Suprapubic skin (tissue), 4 donors: ENCODE measurements at regions not wholly inside any gene's neighbourhood (a gene's known extent, or its start where the extent isn't known, plus 50 kb on each side); places are given as distances from the start of the nearest gene placed in this dataset.
A peak's percentile ranks its signal among the peaks of the same experiment; 100 is the strongest.

Experiments
- DNase-seq, 2 donors: peaks; one replicate each; pipeline ENCODE4 v3.0.0-alpha.2; 2019; ENCODE audit warnings: low spot score in 2 of 2
- H3K27ac ChIP-seq: fragments of 200-600 bp; sonication (generic); one replicate; pipeline ENCODE4 v1.5.1; 2019
- H3K27me3 ChIP-seq: fragments of 200-600 bp; sonication (generic); one replicate; pipeline ENCODE4 v1.5.1; 2019
- H3K36me3 ChIP-seq: fragments of 200-600 bp; sonication (generic); one replicate; pipeline ENCODE4 v1.5.1; 2019
- H3K4me1 ChIP-seq: fragments of 200-600 bp; sonication (generic); one replicate; pipeline ENCODE4 v1.5.1; 2019
- H3K4me3 ChIP-seq: fragments of 200-600 bp; sonication (generic); one replicate; pipeline ENCODE4 v1.5.1; 2019; ENCODE audit warnings: mild to moderate bottlenecking
- H3K9me3 ChIP-seq: fragments of 200-600 bp; sonication (generic); one replicate; pipeline ENCODE4 v1.5.1; 2019
- CTCF ChIP-seq, 2 donors: fragments of 200-600 bp in 1 of 2; fragments of 450-650 bp in 1 of 2; sonication (generic) in 1 of 2; IDR thresholded peaks; one replicate each; pipeline ENCODE4 v1.5.1; 2016 to 2019; ENCODE audit warnings: antibody characterized with exemption in 2 of 2, mild to moderate bottlenecking in 1 of 2, moderate library complexity in 1 of 2
- EP300 ChIP-seq: sonication (generic); formaldehyde crosslinking; IDR thresholded peaks from one replicate; pipeline ENCODE4 v1.6.1; 2017; ENCODE audit warnings: antibody characterized with exemption
- POLR2A ChIP-seq, 2 donors: fragments of 450-650 bp; IDR thresholded peaks; one replicate each; pipeline ENCODE4 v1.6.1; 2017; ENCODE audit warnings: antibody characterized with exemption in 2 of 2, mild to moderate bottlenecking in 2 of 2, moderate library complexity in 2 of 2
- POLR2AphosphoS5 ChIP-seq, 3 donors: sonication (generic); formaldehyde crosslinking; IDR thresholded peaks; one replicate each; pipeline ENCODE4 v1.6.1; 2017; ENCODE audit warnings: antibody characterized with exemption in 3 of 3
- WGBS: methylation state at CpG from one replicate; pipeline ENCODE4 v1.1.5; 2018; 5-methylcytosine and 5-hydroxymethylcytosine counted together

GRCh38 chr6:69601132-69601531 is 195.7 kb downstream of the LMBRD1 start:
- Histone ChIP-seq H3K4me3 (no peak overlapping the region), H3K4me1 (no peaks in the 10 kb centered on the region), H3K36me3 (no peaks in the 10 kb centered on the region), H3K9me3 (no peaks in the 10 kb centered on the region), H3K27me3 (no peaks in the 10 kb centered on the region), H3K27ac (peak overlapping the region; percentile 4)
- no peak for TF ChIP-seq POLR2AphosphoS5 (IDR thresholded peaks at IDR 0.05)
- TF ChIP-seq CTCF (IDR thresholded peaks at IDR 0.05): no peak
- no peak for TF ChIP-seq POLR2A (IDR thresholded peaks at IDR 0.05)
- TF ChIP-seq EP300: no peak
- no peak for DNase-seq
- 27% methylated on average over 10 of the region's 10 CpGs for WGBS

GRCh38 chr6:69594405-69594804 is 202.4 kb downstream of the LMBRD1 start:
- WGBS: 96% methylated on average over 1 of the region's 1 CpG
- no peak overlapping the region for H3K27ac ChIP-seq
- no peaks in the 10 kb centered on the region for H3K36me3 ChIP-seq
- H3K9me3 ChIP-seq: no peaks in the 10 kb centered on the region
- no peaks in the 10 kb centered on the region for H3K27me3 ChIP-seq
- H3K4me1 ChIP-seq: no peaks in the 10 kb centered on the region
- no peak for DNase-seq
- H3K4me3 ChIP-seq: no peak overlapping the region
- TF ChIP-seq POLR2A (IDR thresholded peaks at IDR 0.05): no peak
- no peak for TF ChIP-seq CTCF (IDR thresholded peaks at IDR 0.05)
- TF ChIP-seq EP300: no peak
- no peak for TF ChIP-seq POLR2AphosphoS5 (IDR thresholded peaks at IDR 0.05)

GRCh38 chr6:69593706-69594105 is 203.1 kb downstream of the LMBRD1 start:
- H3K9me3 ChIP-seq: no peaks in the 10 kb centered on the region
- TF ChIP-seq POLR2AphosphoS5 (IDR thresholded peaks at IDR 0.05) (no peak), CTCF (IDR thresholded peaks at IDR 0.05) (no peak), POLR2A (IDR thresholded peaks at IDR 0.05) (no peak), EP300 (no peak)
- WGBS: 89% methylated on average over 4 of the region's 4 CpGs
- H3K27me3 ChIP-seq: no peaks in the 10 kb centered on the region
- no peak overlapping the region for H3K4me3 ChIP-seq
- no peak overlapping the region for H3K27ac ChIP-seq
- no peaks in the 10 kb centered on the region for H3K36me3 ChIP-seq
- H3K4me1 ChIP-seq: no peaks in the 10 kb centered on the region
- no peak for DNase-seq

GRCh38 chr6:69589626-69590025 is 207.2 kb downstream of the LMBRD1 start:
- TF ChIP-seq POLR2A (IDR thresholded peaks at IDR 0.05) (no peak), POLR2AphosphoS5 (IDR thresholded peaks at IDR 0.05) (no peak), CTCF (IDR thresholded peaks at IDR 0.05) (no peak), EP300 (no peak)
- no peak overlapping the region for H3K4me3 ChIP-seq
- no peak for DNase-seq
- H3K4me1 ChIP-seq: no peaks in the 10 kb centered on the region
- H3K27me3 ChIP-seq: no peaks in the 10 kb centered on the region
- H3K27ac ChIP-seq: no peak overlapping the region
- H3K9me3 ChIP-seq: no peaks in the 10 kb centered on the region
- H3K36me3 ChIP-seq: no peaks in the 10 kb centered on the region

- Histone ChIP-seq H3K27ac (no peak overlapping the region), H3K4me3 (no peak overlapping the region), H3K27me3 (no peaks in the 10 kb centered on the region), H3K9me3 (no peaks in the 10 kb centered on the region), H3K36me3 (no peaks in the 10 kb centered on the region), H3K4me1 (no peaks in the 10 kb centered on the region)
- DNase-seq: no peak
- 24% methylated on average over 9 of the region's 9 CpGs for WGBS
- TF ChIP-seq CTCF (IDR thresholded peaks at IDR 0.05) (no peak), POLR2AphosphoS5 (IDR thresholded peaks at IDR 0.05) (no peak), POLR2A (IDR thresholded peaks at IDR 0.05) (no peak), EP300 (no peak)
Measured at GRCh38 chr6:69584913-69585729, 211.7 kb downstream of the LMBRD1 start.
